Panc1 (cell line): ENCODE measurements at regions not wholly inside any gene's neighbourhood (a gene's known extent, or its start where the extent isn't known, plus 50 kb on each side); places are given as distances from the start of the nearest gene placed in this dataset.

Experiments used
- CTCF ChIP-seq: fragments of 450-650 bp; IDR thresholded peaks from 2 replicates; pipeline ENCODE4 v1.5.1; 2017; ENCODE audit warnings: mild to moderate bottlenecking
- POLR2AphosphoS5 ChIP-seq: IDR thresholded peaks from 2 replicates; pipeline ENCODE4 v1.6.1; 2012; ENCODE audit warnings: mild to moderate bottlenecking, low read depth, low read length, moderate library complexity
- TCF7L2 ChIP-seq: IDR thresholded peaks from 2 replicates; pipeline ENCODE4 v1.6.1; 2011; ENCODE audit warnings: mild to moderate bottlenecking, low read depth, low read length, inconsistent platforms

GRCh38 chr3:178367817-178368617 is 168.2 kb upstream of the KCNMB2 start:
- TF ChIP-seq CTCF = no peak
- no peak for TF ChIP-seq TCF7L2
- TF ChIP-seq POLR2AphosphoS5 = no peak
